ENCODE measurements at regions not wholly inside any gene's neighbourhood (a gene's known extent, or its start where the extent isn't known, plus 50 kb on each side); places are given as distances from the start of the nearest gene placed in this dataset.

DNA sequence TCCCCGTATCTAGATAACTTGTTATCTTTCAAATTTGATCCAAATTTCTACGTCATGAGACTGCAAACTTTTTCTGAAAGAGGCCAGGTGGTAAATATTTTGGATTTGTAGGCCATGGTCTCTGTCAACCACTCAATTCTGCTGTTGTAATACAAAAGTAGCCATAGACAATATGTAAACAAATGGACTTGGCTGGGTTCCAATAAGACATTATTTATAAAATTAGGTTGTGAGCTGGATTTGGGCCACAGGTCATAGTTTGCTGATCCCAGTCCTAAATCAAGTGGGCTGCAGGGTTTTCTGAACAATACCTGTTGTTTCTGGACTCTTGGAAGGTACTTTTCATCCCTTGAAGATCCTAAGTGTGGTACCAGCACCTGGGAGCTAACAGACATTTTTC is 1178.0 kb downstream of the SORCS1 start:
- Histone ChIP-seq H3K4me1 (no peaks in the 10 kb centered on the region), H3K36me3 (no peaks in the 10 kb centered on the region), H3K27me3 (no peaks in the 10 kb centered on the region), H3K9me3 (no peaks in the 10 kb centered on the region), H3K27ac (no peak overlapping the region), H3K4me3 (no peak overlapping the region)
- TF ChIP-seq, protein P1, sequence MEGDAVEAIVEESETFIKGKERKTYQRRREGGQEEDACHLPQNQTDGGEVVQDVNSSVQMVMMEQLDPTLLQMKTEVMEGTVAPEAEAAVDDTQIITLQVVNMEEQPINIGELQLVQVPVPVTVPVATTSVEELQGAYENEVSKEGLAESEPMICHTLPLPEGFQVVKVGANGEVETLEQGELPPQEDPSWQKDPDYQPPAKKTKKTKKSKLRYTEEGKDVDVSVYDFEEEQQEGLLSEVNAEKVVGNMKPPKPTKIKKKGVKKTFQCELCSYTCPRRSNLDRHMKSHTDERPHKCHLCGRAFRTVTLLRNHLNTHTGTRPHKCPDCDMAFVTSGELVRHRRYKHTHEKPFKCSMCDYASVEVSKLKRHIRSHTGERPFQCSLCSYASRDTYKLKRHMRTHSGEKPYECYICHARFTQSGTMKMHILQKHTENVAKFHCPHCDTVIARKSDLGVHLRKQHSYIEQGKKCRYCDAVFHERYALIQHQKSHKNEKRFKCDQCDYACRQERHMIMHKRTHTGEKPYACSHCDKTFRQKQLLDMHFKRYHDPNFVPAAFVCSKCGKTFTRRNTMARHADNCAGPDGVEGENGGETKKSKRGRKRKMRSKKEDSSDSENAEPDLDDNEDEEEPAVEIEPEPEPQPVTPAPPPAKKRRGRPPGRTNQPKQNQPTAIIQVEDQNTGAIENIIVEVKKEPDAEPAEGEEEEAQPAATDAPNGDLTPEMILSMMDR (IDR thresholded peaks at IDR 0.05), result no peak
- intact Hi-C loops (cut with DNase I), result no loop called here
- WGBS, 2 donors, result 37% methylated on average over 2 of the region's 2 CpGs
- FAIRE-seq (no peak), ATAC-seq (no peak), DNase-seq (no peak)

DNA sequence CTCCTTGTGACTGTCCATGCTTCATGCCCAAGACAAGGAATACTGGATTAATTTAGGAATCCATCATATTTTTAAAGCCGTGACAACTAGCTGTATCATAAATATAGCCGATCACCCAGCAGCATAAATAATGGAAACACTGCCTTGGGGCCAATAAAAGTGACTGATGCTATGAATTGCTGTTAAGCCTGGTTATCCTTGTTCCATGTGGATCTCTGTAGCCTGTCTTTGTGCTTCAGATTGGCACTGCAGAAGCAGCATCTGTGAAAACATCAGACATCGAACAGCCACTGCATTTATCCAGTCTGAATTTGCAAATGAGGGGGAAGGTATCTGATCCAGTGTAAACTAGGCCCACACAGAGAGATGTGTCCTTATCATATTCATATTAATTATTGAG is 1181.8 kb downstream of the SORCS1 start:
- WGBS, 2 donors, result 77 to 81% methylated on average over 3 of the region's 3 CpGs
- no peak for ATAC-seq
- Histone ChIP-seq H3K9me3 (no peaks in the 10 kb centered on the region), H3K4me3 (no peak overlapping the region), H3K36me3 (no peaks in the 10 kb centered on the region), H3K4me1 (no peaks in the 10 kb centered on the region), H3K27ac (no peak overlapping the region), H3K27me3 (no peaks in the 10 kb centered on the region)
- intact Hi-C loops (cut with DNase I), result no loop called here
- TF ChIP-seq, protein P1 (IDR thresholded peaks at IDR 0.05), result no peak
- FAIRE-seq, result no peak
- no peak for DNase-seq

DNA sequence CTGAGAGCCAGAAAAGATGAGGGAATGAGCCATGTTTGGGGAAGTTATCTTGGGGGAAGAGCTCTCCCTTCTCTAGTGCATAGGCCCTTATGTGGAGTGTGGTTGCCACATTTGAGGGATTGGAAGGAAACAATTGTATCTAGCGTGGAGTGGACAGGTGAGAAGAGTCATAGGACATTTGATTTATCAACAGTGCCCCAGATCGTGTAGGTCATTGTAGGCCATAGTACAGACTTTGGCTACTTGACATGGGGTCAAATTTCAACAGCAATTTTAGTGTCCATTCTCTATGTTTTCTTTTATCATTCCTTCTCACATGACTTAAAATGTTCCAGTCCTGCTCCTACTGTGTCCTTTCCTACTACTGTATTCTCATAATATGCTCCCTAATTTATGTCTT is 1182.8 kb downstream of the SORCS1 start:
- FAIRE-seq (no peak), DNase-seq (no peak), ATAC-seq (no peak)
- TF ChIP-seq, protein P1 (IDR thresholded peaks at IDR 0.05), result no peak
- Histone ChIP-seq H3K4me1 (no peaks in the 10 kb centered on the region), H3K9me3 (no peaks in the 10 kb centered on the region), H3K36me3 (no peaks in the 10 kb centered on the region), H3K4me3 (no peak overlapping the region), H3K27ac (no peak overlapping the region), H3K27me3 (no peaks in the 10 kb centered on the region)
- intact Hi-C loops (cut with DNase I), result no loop called here
- 57% methylated on average over 2 of the region's 2 CpGs for WGBS, 2 donors

DNA sequence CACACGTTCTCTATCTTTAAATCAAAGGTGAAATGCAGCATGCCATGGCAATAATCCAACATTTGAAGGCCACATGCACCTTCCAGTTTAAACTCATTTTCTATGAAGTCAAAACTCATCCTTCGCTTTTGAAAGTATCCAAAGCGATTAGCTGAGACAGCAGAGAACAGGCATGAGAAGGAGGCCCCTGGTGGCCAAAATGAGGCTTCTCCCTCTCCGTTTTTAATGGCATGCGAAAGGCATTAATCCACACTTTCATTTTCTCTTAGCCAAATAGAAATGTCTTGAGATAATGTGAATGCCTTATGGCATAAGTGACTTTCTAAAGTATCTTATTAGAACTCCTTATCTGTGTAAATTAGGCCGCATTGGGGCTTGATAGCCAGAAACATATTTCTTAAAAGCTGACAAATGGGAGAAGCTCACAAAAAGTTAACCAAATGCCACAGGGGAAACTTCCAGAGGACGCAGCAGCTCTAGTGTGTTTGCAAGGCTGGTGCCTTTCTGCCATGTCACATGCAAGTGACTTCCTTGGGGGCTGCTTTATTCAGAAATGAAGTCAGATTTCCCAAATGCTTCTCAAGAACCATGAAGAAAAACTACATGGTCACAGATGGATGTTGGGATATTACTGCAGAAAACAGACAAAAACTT is 1189.6 kb downstream of the SORCS1 start:
- Histone ChIP-seq H3K4me1 (no peaks in the 10 kb centered on the region), H3K9me3 (no peaks in the 10 kb centered on the region), H3K27me3 (no peaks in the 10 kb centered on the region), H3K27ac (no peak overlapping the region), H3K4me3 (peak overlapping the region in 1 of 4 donors; percentile 5), H3K36me3 (no peaks in the 10 kb centered on the region)
- intact Hi-C loops (cut with DNase I), result no loop called here
- 31 to 39% methylated on average over 7 of the region's 7 CpGs for WGBS, 2 donors
- DNase-seq (peak in 4 of 6 donors; percentile 6 to 45 (median 20)), FAIRE-seq (no peak), ATAC-seq (peak; percentile 38 to 86 (median 72))
- TF ChIP-seq, protein P1 (IDR thresholded peaks at IDR 0.05), result peak in 3 of 4 donors; percentile 32 to 55 (median 47)

DNA sequence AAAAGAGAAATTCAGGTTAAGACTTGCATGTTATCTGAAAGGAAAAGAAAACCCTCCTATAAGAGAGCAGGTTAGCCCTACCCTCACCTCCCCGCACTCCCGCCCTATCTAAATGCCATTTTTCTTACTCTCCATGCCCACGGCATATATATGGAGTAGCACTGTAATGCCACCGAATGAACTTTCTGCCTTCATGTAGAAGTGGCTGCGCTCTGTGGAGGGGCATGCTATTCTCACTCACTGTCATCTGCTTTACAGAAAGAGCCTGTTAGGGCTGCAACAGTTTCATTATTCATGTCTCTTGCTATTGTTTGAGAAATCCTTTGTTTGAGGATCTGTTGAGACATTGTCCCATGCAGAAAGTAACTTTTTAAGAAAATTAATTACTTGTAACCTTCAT is 1190.6 kb downstream of the SORCS1 start:
- intact Hi-C loops (cut with DNase I), result no loop called here
- ATAC-seq (no peak), FAIRE-seq (no peak), DNase-seq (no peak)
- Histone ChIP-seq H3K4me1 (no peaks in the 10 kb centered on the region), H3K4me3 (no peak overlapping the region), H3K27me3 (no peaks in the 10 kb centered on the region), H3K27ac (no peak overlapping the region), H3K36me3 (no peaks in the 10 kb centered on the region), H3K9me3 (no peaks in the 10 kb centered on the region)
- TF ChIP-seq, protein P1 (IDR thresholded peaks at IDR 0.05), result no peak
- WGBS, 2 donors, result 90 to 93% methylated on average over 5 of the region's 5 CpGs
